DOHH2 (cell line): ENCODE measurements at regions not wholly inside any gene's neighbourhood (a gene's known extent, or its start where the extent isn't known, plus 50 kb on each side); places are given as distances from the start of the nearest gene placed in this dataset.
A peak's percentile ranks its signal among the peaks of the same experiment; 100 is the strongest.

ENCODE experiments used
- CTCF ChIP-seq: fragments of 200-600 bp; sonication (generic); IDR thresholded peaks from one replicate; pipeline ENCODE4 v1.5.1; 2014; ENCODE audit warnings: antibody characterized with exemption, mild to moderate bottlenecking, low read depth, low read length; ENCODE audit not compliant: poor library complexity, severe bottlenecking
- EZH2phosphoT487 ChIP-seq: fragments of 200-600 bp; sonication (generic); IDR thresholded peaks from 2 replicates; pipeline ENCODE4 v1.6.1; 2017; ENCODE audit warnings: borderline replicate concordance, mild to moderate bottlenecking, antibody characterized with exemption, low read length, moderate library complexity, mixed read lengths

GRCh38 chr11:123301696-123302400, 106.8 kb upstream of the CLMP start:
- TF ChIP-seq CTCF = peak; percentile 85
- TF ChIP-seq EZH2phosphoT487 = no peak
